Lower lobe of right lung (tissue), 2 donors: ENCODE measurements at regions not wholly inside any gene's neighbourhood (a gene's known extent, or its start where the extent isn't known, plus 50 kb on each side); places are given as distances from the start of the nearest gene placed in this dataset.

Source experiments
- ATAC-seq, 2 donors: fragments of 200-7000 bp; cut with Tn5 transposase; one replicate each; pipeline ENCODE4 v1.9.1; 2020 to 2022; ENCODE audit warnings: mild to moderate bottlenecking in 2 of 2, moderate library complexity in 2 of 2
- DNase-seq: peaks from one replicate; pipeline ENCODE4 v3.0.0-alpha.2; 2020
- H3K27ac ChIP-seq: fragments of 200-600 bp; one replicate; pipeline ENCODE4 v1.8.0; 2022
- H3K27me3 ChIP-seq: fragments of 200-600 bp; one replicate; pipeline ENCODE4 v1.8.0; 2022; ENCODE audit warnings: low read depth
- H3K36me3 ChIP-seq: fragments of 200-600 bp; one replicate; pipeline ENCODE4 v1.8.0; 2022; ENCODE audit warnings: mild to moderate bottlenecking
- H3K4me1 ChIP-seq: fragments of 200-600 bp; one replicate; pipeline ENCODE4 v1.8.0; 2022
- H3K4me3 ChIP-seq: fragments of 200-600 bp; one replicate; pipeline ENCODE4 v1.8.0; 2022; ENCODE audit warnings: mild to moderate bottlenecking
- H3K9me3 ChIP-seq: fragments of 200-600 bp; one replicate; pipeline ENCODE4 v1.8.0; 2022
- CTCF ChIP-seq: fragments of 200-600 bp; IDR thresholded peaks from one replicate; pipeline ENCODE4 v1.8.0; 2022; ENCODE audit warnings: antibody characterized with exemption, mild to moderate bottlenecking
- intact Hi-C: fragments of 100-400 bp; cut with DNase I; formaldehyde crosslinking; loops from one replicate; pipeline ENCODE4 v1.11.0; 2022
- donor health status: DM: no; HTN: yes; CAD: no; lungs with severe emphysema.

- no peak for DNase-seq
- Histone ChIP-seq H3K9me3 (no peaks in the 10 kb centered on the region), H3K36me3 (no peaks in the 10 kb centered on the region), H3K27me3 (no peaks in the 10 kb centered on the region), H3K27ac (no peak overlapping the region), H3K4me1 (no peaks in the 10 kb centered on the region), H3K4me3 (no peak overlapping the region)
- TF ChIP-seq CTCF = no peak
- intact Hi-C loops = no loop called here
- ATAC-seq = no peak
Observed at GRCh38 chrX:4844376-4844775, 1130.9 kb upstream of the PRKX start.

GRCh38 chrX:4841216-4841745, 1127.8 kb upstream of the PRKX start:
- no peak for TF ChIP-seq CTCF
- no peaks in the 10 kb centered on the region for H3K27me3 ChIP-seq
- DNase-seq (no peak), ATAC-seq (no peak)
- H3K4me1 ChIP-seq = no peaks in the 10 kb centered on the region
- H3K9me3 ChIP-seq = no peaks in the 10 kb centered on the region
- H3K4me3 ChIP-seq = no peak overlapping the region
- H3K36me3 ChIP-seq = no peaks in the 10 kb centered on the region
- no peak overlapping the region for H3K27ac ChIP-seq
- intact Hi-C loops = no loop called here

DNA sequence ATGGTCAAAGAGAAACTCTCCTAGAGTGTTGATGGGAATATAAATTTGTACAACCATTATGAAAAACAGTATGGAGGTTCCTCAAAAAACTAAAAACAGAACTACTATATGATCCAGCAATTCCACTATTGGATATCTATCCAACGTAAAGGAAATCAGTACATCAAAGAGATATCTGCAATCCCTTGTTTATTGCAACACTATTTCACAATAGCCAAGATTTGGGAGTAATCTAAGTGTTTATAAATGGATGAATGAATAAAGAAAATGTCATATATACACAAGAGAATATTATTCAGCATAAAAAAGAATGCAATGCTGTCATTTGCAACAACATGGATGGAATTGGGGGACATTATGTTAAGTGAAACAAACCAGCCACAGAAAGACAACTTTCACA, 1118.1 kb upstream of the PRKX start:
- H3K27me3 ChIP-seq = no peaks in the 10 kb centered on the region
- intact Hi-C loops = no loop called here
- no peak overlapping the region for H3K4me3 ChIP-seq
- H3K36me3 ChIP-seq = no peaks in the 10 kb centered on the region
- TF ChIP-seq CTCF = no peak
- no peaks in the 10 kb centered on the region for H3K4me1 ChIP-seq
- H3K27ac ChIP-seq = no peak overlapping the region
- DNase-seq (no peak), ATAC-seq (no peak)
- H3K9me3 ChIP-seq = no peaks in the 10 kb centered on the region

DNA sequence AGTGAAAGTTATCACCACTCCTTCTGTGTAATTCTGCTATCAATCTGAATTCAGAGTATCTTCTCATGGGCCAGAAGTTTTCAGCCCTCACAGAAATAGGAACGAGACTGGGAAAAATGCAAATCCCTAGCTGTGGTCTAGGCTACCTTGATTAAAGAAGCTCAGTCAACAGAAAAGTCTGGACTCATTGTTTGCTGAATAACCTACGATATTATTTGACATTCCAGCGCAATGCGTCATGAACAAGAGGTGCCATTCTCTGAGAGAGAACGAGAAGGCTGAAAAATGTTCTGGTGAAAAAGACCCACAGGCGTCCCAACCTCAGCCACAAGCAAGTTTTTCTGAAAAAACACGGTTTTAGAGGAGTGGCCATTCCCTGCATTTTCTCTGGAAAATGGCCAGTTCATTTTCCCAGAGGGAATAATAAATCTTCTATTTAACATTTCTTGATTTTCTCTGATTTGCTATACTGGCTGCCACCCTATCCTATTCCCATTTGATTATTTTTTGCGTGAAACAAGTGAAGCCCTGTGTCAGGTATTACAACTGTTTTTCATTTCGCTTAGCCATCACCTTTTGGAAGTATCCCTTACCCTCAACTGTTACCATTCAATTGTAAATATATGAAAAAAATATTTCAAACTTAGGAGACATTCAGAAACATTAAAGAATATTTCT, 1117.6 kb upstream of the PRKX start:
- Histone ChIP-seq H3K4me1 (no peaks in the 10 kb centered on the region), H3K4me3 (no peak overlapping the region), H3K9me3 (no peaks in the 10 kb centered on the region), H3K36me3 (no peaks in the 10 kb centered on the region), H3K27me3 (no peaks in the 10 kb centered on the region), H3K27ac (no peak overlapping the region)
- no peak for DNase-seq
- intact Hi-C loops = no loop called here
- peak in 1 of 2 donors; percentile 95 for ATAC-seq
- TF ChIP-seq CTCF = no peak

DNA sequence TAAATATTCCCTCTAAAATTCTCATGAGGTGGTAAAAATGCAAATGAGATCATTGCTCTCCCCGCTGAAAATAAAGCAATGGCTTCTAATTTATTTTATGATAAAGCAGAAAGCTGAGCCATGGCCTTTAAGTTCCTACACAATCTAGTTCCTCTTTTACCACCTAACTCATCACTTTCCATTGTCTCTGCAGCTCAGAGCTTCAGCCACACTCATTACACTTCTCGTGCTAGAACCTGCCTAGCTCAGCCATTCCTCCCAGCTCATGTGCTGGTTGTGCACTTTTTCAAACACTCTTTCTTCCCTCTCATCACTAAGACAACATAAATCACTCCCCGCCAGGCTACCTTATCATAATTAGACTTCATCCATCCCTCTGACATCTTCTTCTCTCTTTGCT, 1112.1 kb upstream of the PRKX start:
- no peaks in the 10 kb centered on the region for H3K36me3 ChIP-seq
- TF ChIP-seq CTCF = no peak
- H3K4me3 ChIP-seq = no peak overlapping the region
- no peaks in the 10 kb centered on the region for H3K27me3 ChIP-seq
- no peak overlapping the region for H3K27ac ChIP-seq
- H3K9me3 ChIP-seq = no peaks in the 10 kb centered on the region
- ATAC-seq (no peak), DNase-seq (no peak)
- intact Hi-C loops = no loop called here
- H3K4me1 ChIP-seq = no peaks in the 10 kb centered on the region
